ENCODE measurements at regions not wholly inside any gene's neighbourhood (a gene's known extent, or its start where the extent isn't known, plus 50 kb on each side); places are given as distances from the start of the nearest gene placed in this dataset.

DNA sequence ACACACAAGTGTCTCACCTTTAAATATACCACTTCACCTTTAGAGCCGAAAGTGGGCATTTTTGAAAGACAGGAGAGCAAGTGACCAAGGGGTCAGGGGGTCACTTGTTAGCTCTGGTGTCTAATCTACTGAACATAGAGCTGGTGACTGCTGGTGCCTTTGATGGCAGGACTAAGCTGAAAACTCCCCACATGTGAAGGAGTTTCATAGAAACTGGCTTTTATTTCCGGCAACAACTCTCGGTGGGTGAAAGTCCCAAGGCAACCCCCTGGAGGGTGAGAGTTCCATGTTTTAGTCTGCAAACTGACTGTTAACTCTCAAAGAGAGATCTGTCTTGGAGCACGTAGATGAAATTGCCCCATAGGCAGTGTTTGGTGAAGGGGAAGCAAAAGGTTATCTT, 466.9 kb downstream of the DMRTA1 start:
- DNase-seq (ENCODE audit: low read depth), result no peak
- no peak overlapping the region for H3K4me3 ChIP-seq (ENCODE audit: low read length)
- TF ChIP-seq, protein P1, sequence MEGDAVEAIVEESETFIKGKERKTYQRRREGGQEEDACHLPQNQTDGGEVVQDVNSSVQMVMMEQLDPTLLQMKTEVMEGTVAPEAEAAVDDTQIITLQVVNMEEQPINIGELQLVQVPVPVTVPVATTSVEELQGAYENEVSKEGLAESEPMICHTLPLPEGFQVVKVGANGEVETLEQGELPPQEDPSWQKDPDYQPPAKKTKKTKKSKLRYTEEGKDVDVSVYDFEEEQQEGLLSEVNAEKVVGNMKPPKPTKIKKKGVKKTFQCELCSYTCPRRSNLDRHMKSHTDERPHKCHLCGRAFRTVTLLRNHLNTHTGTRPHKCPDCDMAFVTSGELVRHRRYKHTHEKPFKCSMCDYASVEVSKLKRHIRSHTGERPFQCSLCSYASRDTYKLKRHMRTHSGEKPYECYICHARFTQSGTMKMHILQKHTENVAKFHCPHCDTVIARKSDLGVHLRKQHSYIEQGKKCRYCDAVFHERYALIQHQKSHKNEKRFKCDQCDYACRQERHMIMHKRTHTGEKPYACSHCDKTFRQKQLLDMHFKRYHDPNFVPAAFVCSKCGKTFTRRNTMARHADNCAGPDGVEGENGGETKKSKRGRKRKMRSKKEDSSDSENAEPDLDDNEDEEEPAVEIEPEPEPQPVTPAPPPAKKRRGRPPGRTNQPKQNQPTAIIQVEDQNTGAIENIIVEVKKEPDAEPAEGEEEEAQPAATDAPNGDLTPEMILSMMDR (conservative IDR thresholded peaks at IDR 0.05; ENCODE audit: low read depth, low read length), result no peak

DNA sequence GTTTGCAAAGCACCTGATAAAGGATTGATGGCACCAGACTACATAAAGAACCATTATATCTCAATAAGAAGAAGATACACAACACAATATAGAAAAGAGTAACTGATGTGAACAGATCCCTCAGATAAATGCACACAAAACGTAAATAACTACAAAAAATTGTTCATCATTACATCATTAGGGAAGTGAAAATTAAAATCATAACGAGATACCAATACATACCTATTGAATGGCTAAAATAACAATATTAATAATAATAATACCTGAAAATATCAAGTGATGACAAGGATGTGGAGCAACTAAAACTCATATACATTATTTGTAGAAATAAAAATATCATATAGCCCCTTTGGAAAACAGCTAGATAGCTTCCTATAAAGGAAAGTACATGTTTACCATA, 469.5 kb downstream of the DMRTA1 start:
- TF ChIP-seq, protein P1 (conservative IDR thresholded peaks at IDR 0.05; ENCODE audit: low read depth, low read length), result no peak
- no peak overlapping the region for H3K4me3 ChIP-seq (ENCODE audit: low read length)
- DNase-seq (ENCODE audit: low read depth), result no peak

DNA sequence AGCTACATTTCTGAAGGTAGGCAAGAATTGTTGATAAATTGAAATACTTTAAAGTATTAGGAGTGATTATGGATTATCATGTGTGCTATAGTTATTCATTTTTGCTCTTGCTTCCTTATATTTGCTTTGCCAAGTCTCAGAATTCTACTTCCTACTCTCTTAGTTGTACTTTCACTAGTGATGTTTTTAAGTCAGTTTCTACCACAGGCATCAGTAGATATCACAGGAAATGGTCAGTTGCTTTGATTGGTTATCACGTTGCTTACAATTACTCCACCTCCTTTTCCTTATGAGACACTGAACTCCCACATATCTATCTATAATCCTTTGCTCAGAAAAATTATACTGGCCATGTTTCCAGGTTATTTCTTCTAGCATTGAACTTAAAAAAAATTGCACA, 472.8 kb downstream of the DMRTA1 start:
- no peak overlapping the region for H3K4me3 ChIP-seq (ENCODE audit: low read length)
- TF ChIP-seq, protein P1 (conservative IDR thresholded peaks at IDR 0.05; ENCODE audit: low read depth, low read length), result no peak
- DNase-seq (ENCODE audit: low read depth), result no peak

DNA sequence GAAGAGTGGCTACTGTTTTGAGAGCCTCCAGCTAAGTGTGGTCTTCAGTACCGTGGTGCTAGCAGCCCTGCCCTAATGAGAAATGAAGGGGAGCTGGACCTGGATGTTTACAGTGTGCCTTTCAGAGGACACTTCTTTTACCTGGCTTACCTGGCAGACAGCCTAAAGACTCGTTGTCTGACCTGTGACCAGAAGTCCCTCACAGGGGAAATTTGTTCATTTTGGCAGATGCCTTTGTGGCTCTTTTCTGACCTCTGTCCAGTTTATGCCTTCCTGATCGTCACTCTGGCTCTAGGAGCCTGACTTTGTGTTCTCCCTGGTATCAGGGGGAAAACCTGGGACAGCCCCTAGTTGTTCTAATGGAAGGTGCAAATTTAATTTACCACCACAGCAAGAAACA, 475.1 kb downstream of the DMRTA1 start:
- no peak for DNase-seq (ENCODE audit: low read depth)
- TF ChIP-seq, protein P1 (conservative IDR thresholded peaks at IDR 0.05; ENCODE audit: low read depth, low read length), result no peak
- H3K4me3 ChIP-seq (ENCODE audit: low read length), result no peak overlapping the region

DNA sequence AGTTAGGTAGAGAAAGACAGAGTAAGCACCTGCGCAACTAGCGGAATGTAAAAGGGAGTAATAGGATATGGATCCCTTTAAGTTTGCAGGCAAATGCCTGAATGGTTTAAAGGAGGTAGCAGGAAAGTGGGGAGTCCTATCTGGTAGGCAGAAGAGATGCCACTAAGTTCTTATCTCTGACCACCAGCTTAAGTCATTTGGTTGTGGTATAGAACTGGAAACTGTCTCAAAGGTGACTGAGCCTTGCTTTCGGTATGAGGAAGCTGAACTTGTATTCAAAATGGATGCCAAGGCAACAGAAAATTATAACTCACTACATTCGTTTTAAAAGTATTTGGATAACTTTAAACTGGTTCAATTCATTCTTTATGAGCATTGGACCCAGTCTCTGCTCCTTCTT, 475.6 kb downstream of the DMRTA1 start:
- H3K4me3 ChIP-seq (ENCODE audit: low read length), result no peak overlapping the region
- DNase-seq (ENCODE audit: low read depth), result no peak
- TF ChIP-seq, protein P1 (conservative IDR thresholded peaks at IDR 0.05; ENCODE audit: low read depth, low read length), result no peak

DNA sequence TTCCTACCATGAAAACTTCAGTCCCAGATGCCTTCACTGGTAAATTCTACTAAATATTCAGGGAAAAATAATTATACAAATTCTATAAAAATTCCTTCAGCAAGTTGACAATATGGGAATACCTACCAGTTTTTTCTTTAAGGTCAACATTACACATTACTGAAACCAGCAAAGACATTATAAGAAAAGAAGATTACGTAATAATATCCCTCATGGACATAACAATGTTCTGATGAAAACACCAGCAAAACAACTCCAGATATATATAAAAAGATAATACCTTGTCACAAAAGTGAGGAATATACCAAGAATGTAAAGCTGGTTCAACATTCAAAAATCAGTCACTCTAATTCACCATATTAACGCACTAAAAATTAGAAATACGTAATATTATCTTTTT, 507.9 kb downstream of the DMRTA1 start:
- TF ChIP-seq, protein P1 (conservative IDR thresholded peaks at IDR 0.05; ENCODE audit: low read depth, low read length), result no peak
- DNase-seq (ENCODE audit: low read depth), result no peak
- H3K4me3 ChIP-seq (ENCODE audit: low read length), result no peak overlapping the region

DNA sequence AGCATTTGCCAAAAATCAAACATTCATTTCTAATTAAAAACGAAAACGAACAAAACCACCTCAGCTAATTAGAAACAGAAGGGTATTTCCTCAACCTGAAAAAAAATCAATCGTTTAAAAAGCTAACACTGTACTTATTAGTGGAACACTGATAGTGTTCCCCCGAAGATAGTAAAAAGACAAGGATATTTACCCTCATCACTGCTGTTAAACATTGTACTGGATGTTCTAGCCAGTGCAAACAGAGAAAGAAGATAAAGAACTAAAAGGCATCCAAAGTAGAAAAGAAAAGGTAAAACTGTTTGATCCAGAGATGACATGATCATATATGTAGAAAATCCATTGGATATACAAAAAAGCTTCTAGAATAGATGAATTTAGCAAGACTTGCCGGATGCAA, 508.3 kb downstream of the DMRTA1 start:
- H3K4me3 ChIP-seq (ENCODE audit: low read length), result no peak overlapping the region
- no peak for DNase-seq (ENCODE audit: low read depth)
- TF ChIP-seq, protein P1 (conservative IDR thresholded peaks at IDR 0.05; ENCODE audit: low read depth, low read length), result no peak

All from retinal pigment epithelial cell (primary cell).